GM03348 (cell line): ENCODE measurements at regions not wholly inside any gene's neighbourhood (a gene's known extent, or its start where the extent isn't known, plus 50 kb on each side); places are given as distances from the start of the nearest gene placed in this dataset.
"Not testable (repeated sequence)": the region's sequence is repeated elsewhere in the genome, so short reads cannot be mapped to it uniquely, and the experiment has no call there.

Experiments used
- DNase-seq: peaks from one replicate; pipeline ENCODE4 v3.0.0; 2012; ENCODE audit warnings: low spot score

DNA sequence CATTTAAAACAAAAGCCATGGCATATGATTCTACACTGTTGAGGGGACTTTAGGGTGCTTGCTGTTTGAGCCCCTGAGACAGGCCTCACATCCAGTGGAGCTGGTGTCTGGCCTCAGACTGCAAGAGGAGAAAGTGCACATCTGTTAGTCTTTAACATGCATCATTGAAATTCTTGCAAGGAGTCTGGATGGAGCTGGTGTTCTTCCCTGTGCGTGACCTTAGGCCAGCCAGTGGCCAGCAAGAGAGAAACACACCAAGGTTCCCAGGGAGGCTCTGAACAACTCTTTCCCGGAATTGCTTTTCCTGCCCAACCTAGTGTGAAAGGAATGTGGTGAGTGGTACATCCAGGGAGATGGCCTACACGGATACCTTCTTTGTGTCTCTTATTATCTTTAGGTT, 282.8 kb upstream of the TNC start:
- peak; percentile 48 for DNase-seq

DNA sequence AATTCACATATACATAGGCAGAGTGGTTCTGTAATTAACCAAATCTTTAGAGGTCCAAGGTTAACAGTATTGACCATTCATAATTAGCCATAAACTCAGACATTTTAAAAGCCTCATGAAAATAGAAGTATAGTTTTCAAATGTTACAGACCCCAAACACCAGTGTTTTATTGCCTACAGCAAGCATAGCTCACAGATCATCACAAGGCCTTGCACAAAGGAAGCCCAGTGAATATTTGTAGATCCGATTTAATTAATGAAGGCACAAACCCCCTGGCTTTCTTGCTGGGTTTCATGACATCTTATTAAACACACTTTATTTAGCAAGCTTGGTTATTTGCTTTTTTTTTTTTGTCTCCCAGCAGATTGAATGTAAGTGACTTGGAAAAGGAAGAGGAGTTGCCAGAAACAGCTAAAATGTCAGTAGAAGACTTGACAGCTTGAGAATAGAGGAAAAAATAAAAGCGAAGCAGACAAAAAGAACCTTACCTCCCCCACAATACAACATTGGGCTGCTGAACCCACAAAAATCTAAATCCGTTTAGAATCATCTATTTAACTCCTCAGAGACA, 283.9 kb upstream of the TNC start:
- DNase-seq: no peak

DNA sequence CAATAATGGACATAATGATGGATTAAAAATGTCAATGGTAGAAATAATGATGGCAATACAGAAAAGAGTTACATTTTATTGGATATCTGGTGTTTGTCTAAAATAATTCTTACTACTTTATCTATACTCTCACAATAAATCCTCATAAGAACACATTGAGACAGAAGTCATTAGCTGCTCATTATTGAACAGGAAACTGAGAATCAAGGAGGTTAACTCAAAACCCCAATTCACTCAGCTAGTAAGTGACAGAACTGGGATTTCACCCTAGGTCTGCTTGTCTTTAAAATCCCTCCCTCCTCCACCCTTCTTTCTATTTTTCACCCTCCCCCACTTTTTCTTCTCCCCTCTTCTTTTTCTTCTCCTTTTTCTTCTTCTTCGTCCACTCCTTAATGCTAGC, 285.8 kb upstream of the TNC start:
- DNase-seq: no peak

DNA sequence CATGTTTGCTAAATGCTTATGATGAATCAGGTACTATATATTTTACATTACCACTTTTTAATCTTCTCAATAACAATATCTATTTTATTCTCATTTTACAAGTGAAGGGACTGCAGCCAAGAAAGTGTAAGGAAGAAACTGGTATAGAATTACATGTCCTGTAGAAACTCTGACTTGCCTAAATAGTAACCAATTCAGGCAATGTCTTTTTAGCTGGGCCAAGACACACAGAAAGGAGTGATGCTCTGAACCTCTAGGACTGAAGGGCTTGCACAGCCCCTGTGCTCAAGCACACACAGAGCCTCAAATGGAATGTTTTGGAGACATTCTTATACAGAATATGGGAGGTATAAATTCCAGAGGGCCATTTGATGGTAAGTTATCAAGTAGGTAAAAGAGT, 286.4 kb upstream of the TNC start:
- no peak for DNase-seq

DNA sequence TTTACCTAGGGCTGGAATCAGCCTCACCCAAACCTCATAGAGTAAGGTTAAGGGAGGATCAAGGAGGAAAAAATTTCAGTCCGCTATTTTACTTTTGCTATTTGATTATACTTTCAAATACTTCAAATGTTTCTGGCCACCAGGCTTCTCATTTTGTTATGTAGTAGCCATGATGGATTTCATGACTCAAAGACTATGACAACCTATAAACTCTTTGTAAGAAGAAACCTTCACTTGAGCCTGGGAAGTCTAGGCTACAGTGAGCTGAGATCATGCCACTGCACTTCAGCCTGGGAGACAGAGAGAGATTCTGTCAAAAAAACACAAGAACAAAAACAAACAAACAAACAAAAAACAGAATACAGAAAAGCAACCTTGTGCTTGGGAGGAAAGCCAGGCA, 293.6 kb upstream of the TNC start:
- DNase-seq: no peak

DNA sequence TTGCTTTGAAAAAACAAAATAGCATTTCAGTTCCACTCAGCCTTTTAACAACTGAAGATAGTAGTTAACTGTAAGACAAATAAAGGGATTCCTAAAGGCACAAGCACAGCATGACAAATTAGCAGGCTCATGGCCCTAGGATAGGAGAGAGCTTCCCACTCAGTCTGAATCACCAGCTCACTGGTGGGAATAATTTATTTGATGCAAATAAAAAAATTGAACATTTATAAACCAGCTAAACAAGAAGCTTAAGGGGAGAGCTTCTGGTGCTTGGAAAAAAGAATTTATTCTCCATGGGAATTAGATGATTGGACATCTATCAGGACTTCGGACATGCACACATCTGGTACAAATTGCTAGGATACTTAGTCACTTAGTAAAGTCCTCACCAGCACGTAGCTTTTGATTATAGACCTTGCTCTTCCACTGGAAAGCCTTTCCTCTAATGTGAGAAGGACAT, 294.1 kb upstream of the TNC start:
- peak; percentile 57 for DNase-seq

DNA sequence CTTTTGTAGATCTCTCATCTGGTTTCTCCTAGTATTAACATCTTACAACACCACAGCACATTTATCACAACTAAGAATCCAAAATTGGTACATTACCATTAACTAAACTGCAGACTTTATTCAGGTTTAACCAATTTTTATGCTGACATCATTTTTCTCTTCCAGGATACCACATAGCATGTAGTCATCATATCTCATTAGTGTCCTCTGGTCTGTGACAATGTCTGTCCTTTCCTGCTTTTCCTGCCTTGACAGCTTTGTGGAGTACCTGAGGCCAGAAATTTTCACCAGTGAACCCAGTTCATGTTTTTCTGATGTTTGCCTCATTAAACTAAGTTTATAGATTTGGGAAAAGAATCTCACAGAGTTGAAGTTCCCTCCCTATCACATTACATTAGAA, 294.7 kb upstream of the TNC start:
- no peak for DNase-seq

DNA sequence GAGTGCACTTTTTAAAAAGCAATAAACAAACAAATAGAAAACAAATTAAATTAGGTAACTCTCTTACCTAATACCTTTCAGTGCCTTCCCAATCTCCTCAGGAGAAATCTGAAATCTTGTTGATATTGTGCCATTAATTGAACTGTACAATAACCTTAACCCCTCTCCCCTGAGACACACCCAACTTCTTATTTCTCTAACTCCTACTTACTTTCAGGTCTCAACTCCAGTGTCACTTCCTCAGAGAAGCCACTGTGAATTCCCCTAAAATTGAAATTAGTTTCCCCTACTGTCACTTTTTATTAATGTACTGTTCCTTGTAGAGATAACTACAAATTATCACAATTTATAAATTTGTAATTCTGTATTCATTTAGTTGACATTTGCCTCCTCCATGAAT, 295.3 kb upstream of the TNC start:
- DNase-seq: no peak

DNA sequence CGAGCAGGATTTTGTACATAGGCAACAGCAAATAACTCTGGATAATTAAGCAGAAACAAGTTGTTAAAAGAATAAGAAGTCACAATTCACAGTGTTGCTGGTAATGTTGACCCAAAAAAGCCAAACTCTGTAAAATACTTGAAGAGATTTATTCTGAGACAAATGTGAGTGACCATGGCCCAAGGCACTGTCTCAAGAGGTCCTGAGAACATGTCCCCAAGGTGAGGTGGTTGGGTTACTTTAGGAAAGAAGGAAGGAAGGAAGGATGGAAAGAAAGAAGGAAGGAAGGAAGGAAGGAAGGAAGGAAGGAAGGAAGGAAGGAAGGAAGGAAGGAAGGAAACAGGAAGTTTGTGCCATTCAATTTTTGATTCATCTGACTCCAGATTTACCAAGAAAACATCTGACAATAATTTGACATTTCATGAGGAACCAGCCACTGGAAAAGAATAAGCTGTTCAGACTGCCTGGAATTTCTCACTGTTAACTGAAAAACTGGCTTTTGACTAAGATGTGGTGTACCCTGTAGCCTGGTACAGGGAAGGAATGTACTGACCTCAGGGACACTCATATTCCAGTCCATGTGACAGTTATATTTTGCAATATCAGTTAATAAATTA, 295.9 kb upstream of the TNC start:
- DNase-seq: no peak

DNA sequence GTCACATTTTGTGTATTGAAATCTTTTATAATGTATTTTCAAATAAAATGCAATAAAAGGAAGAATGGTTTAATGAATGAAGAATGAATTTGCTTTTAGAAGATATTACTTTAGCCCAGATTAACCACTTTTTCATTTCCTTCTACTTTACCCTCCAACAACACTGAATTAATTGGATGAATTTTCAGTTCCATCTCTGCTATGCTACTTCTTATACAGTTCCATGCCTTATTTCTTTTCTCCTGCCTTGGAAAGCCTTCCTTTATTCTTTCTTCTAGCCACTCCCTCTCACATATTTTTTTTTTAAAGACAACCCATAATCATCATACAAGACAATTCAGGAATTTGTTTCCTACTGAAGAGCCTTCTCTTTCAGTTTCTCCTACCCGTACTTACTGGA, 296.6 kb upstream of the TNC start:
- no peak for DNase-seq

DNA sequence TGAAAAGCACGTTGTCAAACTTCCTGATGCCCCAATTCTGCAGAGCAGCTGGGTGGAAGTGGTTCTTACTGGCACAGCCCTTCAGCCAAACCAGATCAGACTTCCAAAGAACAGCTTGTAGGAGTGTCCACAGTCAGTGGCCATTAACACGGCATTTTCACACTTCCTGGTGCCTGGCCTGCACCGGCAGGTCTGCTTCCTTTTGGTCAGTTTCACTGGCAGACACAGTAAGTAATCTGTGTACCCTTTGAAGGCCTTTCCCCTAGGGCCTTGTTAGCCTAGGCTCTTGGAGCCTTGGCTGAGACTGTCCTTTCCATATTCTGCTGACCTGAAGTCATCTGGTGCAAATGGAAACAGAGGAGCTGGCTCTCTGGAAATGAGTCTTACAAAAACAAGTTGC, 297.5 kb upstream of the TNC start:
- no peak for DNase-seq

DNA sequence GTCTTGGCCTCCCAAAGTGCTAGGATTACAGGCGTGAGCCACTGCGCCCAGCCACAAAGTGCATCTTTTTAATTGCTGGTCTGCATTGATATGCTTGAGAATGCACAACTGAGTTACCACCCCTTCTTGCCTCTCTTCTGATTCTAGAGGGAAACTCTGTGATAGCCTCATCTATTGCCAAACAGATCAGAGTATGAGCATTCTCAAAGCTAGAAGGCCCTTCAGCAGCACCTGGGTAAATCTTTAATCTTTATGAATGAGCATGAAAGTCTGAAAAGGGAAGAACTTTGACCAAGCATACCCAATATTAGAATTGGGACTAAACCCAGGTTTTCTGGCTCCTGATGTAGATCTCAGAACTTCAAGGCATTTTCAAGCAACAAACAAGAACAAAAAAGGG, 298.3 kb upstream of the TNC start:
- DNase-seq: no peak

DNA sequence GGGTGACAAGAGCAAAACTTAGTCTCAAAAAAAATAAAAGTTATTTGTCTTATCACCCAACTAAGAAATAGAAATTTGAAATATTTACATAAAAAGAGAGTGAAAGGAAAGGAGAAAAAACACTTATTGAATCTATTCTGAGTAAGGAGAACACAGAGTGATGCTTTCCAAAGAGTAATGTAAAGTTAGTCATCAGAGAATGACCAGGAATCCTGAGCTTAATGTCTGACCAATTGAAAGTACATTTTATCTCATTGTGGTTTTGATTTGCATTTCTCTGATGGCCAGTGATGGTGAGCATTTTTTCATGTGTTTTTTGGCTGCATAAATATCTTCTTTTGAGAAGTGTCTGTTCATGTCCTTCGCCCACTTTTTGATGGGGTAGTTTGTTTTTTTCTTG, 300.2 kb upstream of the TNC start:
- DNase-seq: not testable (repeated sequence)

DNA sequence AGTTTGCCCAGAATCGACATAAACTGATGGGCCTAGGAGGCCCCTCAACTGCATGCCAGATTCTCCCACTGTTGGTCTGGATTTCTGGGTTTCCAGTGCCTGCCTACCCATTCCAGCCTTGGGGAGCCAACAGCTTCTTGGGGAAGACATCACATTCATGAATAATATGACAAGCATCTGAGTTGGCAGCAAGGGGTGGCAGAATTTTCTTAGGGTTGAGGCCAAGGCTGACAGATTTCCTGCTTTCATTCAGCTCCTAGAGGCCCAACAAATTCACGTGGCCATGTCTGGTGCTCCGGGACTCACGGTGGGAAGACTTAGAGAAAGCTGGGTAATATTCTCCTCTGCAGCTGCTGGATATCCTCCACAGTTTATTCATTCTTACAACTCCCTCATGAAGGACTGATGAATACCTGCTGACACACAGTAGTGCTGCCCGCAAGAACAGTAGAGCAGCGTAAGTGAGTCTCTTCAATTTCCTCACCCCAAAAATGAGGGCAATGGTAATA, 305.0 kb upstream of the TNC start:
- DNase-seq: no peak

DNA sequence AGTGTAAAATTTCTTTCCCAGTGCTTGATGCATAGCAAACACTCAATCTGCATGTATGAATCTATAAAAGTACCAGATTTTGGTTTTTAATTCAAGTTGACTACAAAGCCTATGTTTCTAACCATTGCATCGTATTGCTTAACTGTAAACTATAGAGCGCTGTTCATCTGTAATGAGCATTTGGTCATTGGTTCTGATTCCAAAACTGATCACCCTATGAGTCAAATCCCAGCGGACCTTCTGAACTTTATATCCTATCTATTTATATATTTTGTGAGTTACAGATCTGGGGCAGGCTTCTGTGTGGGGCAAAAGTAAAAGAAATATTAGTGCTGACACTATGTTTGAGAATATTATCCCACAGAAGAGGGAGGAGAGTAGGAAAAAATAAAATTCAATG, 305.7 kb upstream of the TNC start:
- DNase-seq: no peak

DNA sequence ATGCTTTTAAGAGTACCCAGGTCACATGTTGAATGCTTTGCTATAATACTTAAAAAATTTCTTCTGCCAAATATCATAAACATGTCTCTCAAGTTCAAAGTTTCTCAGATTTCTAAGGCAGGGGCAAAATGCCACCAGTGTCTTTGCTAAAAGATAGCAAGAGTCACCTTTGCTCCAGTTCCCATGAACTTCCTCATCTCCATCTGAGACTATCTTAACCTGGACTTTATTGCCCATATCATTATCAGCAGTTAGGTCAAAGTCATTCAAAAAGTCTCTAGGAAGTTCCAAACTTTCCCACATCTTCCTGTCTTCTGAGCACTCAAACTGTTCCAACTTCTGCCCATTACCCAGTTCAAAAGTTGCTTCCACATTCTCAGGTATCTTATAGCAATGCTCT, 307.6 kb upstream of the TNC start:
- no peak for DNase-seq

DNA sequence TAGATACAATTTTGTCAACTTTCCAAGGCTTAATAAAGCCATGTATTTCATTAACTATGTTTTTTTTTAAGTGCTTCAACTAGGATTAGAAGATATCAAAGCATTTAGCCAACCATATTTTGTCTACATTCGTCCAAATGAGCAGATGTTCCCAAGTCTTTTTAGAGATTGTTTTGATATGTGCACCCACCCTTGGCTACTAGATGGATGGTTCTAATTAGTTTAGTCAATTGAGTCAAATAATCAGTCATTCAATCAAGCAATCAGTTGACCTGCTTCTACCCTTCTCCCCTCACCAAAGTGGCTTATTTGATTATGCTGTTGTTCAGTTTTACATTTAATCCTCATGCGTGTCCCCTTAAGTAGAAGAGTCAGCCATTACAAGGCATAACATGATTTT, 319.5 kb upstream of the TNC start:
- no peak for DNase-seq

DNA sequence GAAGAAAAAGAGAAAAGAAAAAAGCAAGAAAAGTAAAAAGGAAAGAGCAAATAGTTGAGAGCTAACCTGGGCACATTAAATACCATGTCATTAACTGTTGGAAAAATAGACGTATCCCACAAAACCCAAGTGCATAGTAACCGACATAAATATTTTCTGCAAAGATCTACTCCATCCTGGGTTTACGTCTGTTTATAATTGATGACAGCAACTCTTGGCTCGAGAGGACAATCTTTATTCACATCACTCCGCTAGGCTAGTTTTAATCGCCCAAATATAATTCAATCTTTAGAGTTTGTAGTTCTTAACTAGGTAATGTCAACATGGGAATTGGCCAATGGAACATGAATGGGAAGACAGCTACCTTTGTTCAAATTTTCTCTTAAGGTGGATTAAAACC, 321.7 kb upstream of the TNC start:
- no peak for DNase-seq

DNA sequence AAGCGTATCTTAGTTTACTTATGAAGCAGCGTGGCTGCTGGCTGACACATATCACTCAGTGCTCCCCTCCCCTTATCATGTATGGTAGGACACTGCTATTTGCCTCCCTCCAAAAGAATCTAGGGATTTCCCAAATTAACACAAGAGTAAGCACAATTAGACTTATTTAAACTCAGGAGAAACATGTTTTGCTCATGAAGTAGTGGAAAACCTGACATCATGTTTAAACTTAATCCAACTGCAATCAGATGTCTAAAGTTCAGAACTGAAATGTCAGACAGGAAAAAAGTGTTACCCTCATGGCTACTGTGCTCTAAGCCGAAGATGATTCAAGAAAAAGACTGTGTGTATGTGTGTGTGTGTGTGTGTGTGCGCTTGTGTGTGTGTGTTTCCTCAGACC, 324.1 kb upstream of the TNC start:
- DNase-seq: no peak

DNA sequence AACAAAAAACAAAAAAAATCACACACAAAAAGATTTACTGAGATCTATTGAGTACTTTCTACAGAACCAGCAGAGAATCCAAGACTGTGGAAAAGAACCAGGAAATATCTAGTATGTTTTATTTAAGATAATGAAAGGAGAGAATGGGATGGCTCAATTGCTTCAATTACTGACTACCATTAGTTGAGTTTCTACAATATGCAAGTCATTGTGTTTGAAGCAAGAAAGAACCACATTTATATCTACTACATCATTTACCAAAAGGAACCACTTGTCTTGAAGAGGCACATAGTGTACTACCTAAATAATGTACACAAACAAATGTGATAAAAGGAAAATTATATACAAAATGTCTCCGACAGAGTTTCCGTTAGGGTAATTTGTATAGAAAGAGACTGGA, 325.9 kb upstream of the TNC start:
- DNase-seq: no peak

DNA sequence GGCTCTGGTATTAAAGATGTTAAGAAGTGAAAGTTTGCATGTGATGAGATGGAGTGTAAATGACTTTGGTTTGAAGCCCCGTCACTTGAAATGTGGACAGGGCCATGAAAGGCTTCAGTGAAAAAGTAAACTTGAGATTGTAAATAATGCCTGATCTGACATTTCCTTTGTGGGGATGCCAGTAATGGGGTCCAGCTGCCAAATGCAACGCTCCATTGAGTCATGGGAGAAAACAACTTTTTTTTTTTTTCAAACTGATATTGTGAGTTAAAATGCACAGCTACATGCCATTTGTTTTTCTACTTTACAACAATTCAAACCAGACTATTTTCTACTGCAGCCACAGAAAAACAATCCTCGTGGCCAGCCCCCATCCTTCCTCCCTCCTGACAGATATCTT, 327.0 kb upstream of the TNC start:
- no peak for DNase-seq

DNA sequence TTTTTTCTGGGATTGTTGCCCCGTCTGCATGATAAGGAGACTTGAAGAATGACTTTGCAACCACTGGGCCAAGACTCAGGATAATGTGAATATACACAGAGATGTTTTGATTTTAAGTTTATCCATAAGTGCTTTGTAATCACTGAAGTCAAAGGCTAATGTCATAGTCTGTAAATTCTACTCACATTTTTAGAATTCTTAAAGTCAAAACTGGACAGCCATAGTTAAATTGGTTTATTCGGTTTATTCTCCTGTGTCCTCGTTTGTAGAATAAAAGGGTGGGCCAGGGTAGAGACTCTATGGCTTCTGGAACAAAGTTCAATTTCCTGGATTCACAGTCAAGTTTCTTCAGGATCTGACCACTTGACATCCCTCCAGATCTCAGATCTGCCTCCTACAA, 327.7 kb upstream of the TNC start:
- DNase-seq: no peak

DNA sequence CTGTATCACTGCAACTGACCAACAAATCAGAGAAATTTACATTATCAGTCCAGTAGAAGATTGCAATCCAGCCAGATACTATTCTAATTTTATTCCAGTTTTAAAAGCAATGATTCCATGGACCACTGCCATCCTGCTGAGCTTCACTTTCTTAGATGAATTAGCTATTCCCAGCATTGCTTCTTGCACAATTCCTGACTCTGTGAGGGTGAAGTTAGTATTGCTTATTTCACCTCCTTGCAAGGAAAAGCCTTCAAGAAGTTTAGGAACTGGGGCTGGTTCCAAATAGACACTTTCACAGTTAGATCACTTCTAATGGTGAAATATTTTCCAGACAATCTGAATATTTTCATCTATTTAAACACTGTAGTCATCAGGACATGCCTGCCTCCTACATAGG, 338.6 kb upstream of the TNC start:
- DNase-seq: peak; percentile 69

DNA sequence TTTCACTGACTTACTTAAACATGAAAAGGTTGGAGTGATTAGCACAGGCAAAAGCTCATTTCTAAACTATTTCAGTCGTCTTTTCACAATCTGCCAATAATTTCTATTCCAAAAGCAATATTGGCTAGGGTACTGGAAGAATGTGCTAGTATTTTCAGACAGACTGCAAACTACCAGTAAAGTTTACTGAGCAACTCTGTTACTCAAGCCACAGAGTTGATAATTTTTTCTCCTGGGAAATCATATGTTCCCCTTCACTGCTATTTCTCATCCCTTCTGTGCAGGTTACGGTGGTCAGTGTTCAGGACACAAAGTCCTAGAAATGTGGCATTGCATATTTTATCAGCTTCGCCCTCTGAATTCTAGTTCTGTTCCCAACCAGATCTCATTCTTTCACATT, 343.3 kb upstream of the TNC start:
- DNase-seq: no peak
